ENCODE measurements at regions not wholly inside any gene's neighbourhood (a gene's known extent, or its start where the extent isn't known, plus 50 kb on each side); places are given as distances from the start of the nearest gene placed in this dataset.

DNA sequence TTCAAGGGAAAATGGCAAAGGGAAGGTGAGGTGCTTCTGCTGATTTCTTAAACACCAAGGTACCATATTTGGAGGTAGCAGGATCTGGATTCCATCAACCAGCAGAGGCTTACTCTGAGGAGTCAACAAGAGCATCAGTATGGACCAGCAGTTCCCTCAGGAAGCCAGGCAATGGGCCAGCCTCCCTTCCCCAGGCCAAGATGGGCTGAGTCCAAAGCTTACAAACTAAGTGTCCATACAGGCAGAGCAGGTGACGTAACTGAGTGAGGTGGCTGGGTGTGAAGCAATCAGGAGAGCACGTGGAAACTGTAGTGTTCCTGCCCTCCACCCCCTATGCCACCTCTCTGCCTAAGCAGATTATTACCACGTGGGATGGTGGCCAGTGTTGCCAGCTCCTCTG lies 134.2 kb upstream of the HNRNPA3 start:
- 43 to 54% (median 46%) methylated on average over 3 of the region's 3 CpGs for WGBS, 5 donors
- Histone ChIP-seq H3K4me1 (no peaks in the 10 kb centered on the region), H3K36me3 (no peaks in the 10 kb centered on the region), H3K27me3 (peaks cover 0 to 4% (median 0%) of the 10 kb centered on the region in 3 donors), H3K9me3 (no peaks in the 10 kb centered on the region), H3K27ac (peak overlapping the region in 1 of 5 donors; percentile 61), H3K4me3 (no peak overlapping the region)
- intact Hi-C loops (cut with DNase I; ENCODE audit: low total_unique reads), result no loop called here
- DNase-seq, result peak; percentile 37 to 39
- TF ChIP-seq POLR2A (IDR thresholded peaks at IDR 0.05) (no peak), POLR2AphosphoS5 (IDR thresholded peaks at IDR 0.05) (peak in 2 of 3 donors; percentile 20 to 64), EP300 (IDR thresholded peaks at IDR 0.05) (peak; percentile 37)

DNA sequence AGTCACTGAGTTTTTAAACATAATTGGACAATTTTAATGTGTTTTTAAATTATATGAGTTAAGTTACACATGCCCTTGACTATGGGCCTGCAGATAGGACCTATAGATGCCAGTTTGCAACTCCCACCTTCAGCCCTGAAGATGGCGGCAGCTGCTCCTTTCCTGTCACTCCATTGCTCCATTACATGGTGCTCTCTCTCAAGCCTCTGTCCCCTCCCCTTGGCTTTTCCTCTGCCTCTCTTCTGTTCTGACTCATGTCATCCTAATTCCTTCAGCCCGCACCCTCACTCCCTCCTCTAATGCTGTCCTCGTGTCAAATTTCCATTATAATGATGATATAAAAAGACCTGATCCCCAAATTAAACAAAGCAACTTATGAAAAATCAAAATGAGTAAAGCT lies 133.7 kb upstream of the HNRNPA3 start:
- Histone ChIP-seq H3K36me3 (no peaks in the 10 kb centered on the region), H3K27ac (peak overlapping the region in 1 of 5 donors; percentile 52), H3K27me3 (peaks cover 0 to 4% (median 0%) of the 10 kb centered on the region in 3 donors), H3K9me3 (no peaks in the 10 kb centered on the region), H3K4me1 (no peaks in the 10 kb centered on the region), H3K4me3 (no peak overlapping the region)
- TF ChIP-seq POLR2AphosphoS5 (IDR thresholded peaks at IDR 0.05) (no peak), POLR2A (IDR thresholded peaks at IDR 0.05) (no peak), EP300 (IDR thresholded peaks at IDR 0.05) (no peak)
- TF ChIP-seq, protein P1, sequence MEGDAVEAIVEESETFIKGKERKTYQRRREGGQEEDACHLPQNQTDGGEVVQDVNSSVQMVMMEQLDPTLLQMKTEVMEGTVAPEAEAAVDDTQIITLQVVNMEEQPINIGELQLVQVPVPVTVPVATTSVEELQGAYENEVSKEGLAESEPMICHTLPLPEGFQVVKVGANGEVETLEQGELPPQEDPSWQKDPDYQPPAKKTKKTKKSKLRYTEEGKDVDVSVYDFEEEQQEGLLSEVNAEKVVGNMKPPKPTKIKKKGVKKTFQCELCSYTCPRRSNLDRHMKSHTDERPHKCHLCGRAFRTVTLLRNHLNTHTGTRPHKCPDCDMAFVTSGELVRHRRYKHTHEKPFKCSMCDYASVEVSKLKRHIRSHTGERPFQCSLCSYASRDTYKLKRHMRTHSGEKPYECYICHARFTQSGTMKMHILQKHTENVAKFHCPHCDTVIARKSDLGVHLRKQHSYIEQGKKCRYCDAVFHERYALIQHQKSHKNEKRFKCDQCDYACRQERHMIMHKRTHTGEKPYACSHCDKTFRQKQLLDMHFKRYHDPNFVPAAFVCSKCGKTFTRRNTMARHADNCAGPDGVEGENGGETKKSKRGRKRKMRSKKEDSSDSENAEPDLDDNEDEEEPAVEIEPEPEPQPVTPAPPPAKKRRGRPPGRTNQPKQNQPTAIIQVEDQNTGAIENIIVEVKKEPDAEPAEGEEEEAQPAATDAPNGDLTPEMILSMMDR (IDR thresholded peaks at IDR 0.05), result no peak
- DNase-seq, result no peak
- intact Hi-C loops (cut with DNase I; ENCODE audit: low total_unique reads), result no loop called here
- WGBS, 5 donors, result 57 to 72% (median 65%) methylated on average over 3 of the region's 3 CpGs

DNA sequence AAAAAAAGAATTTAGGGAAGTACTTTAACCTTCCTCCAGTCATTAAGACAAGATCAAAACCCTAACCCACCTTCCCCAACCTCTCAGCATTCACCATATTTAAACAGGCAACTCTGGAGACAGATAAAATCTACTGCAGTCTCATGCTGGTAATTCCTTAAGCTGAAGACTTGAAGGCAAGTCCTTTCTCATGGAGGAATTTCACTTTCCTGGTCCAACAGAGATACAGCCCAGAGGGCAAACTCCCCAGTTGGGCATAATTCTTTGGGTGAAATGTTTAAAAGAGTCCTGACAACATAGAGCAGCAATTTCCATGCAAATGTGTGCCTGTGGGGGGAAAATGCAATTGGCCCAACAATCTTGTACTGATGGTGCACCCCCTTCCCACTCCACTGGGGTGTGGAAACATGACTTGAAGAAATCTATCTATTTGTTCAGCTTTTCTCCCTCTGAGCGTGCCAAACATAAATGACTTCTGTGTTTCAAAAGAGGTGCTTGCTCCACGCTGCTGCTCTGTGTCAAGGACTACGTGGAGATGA lies 131.8 kb upstream of the HNRNPA3 start:
- peaks cover 0 to 4% (median 0%) of the 10 kb centered on the region in 3 donors for H3K27me3 ChIP-seq
- H3K4me3 ChIP-seq, result no peak overlapping the region
- no peak for DNase-seq
- H3K36me3 ChIP-seq, result no peaks in the 10 kb centered on the region
- TF ChIP-seq, protein P1 (IDR thresholded peaks at IDR 0.05), result no peak
- TF ChIP-seq POLR2A (IDR thresholded peaks at IDR 0.05), result no peak
- no peak for TF ChIP-seq POLR2AphosphoS5 (IDR thresholded peaks at IDR 0.05)
- TF ChIP-seq EP300 (IDR thresholded peaks at IDR 0.05), result no peak
- WGBS, 5 donors, result 79 to 87% (median 85%) methylated on average over 3 of the region's 3 CpGs
- intact Hi-C loops (cut with DNase I; ENCODE audit: low total_unique reads), result no loop called here
- H3K27ac ChIP-seq, result no peak overlapping the region
- H3K4me1 ChIP-seq, result no peaks in the 10 kb centered on the region
- no peaks in the 10 kb centered on the region for H3K9me3 ChIP-seq

DNA sequence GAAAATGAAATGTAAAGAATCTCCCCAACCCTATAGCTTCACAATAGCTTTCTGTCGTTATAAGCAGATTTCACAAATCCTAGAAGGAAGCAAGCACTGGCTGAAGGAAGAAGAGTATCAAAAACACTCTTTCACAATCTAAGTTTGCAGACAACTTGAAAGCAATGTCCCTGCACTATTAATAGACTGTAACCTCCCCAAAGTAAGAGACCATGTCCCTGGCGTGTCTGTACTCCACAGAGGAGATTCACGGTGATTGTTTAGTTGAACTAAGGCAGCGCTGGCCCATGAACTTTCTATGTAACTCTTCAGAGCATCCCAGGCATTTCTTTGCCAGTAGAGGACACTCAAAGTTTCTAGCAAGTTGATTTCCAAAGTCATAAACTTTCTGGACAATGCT lies 128.0 kb upstream of the HNRNPA3 start:
- DNase-seq, result no peak
- Histone ChIP-seq H3K4me1 (no peaks in the 10 kb centered on the region), H3K27me3 (peaks cover 0 to 4% (median 0%) of the 10 kb centered on the region in 3 donors), H3K36me3 (no peaks in the 10 kb centered on the region), H3K4me3 (no peak overlapping the region), H3K27ac (no peak overlapping the region), H3K9me3 (no peaks in the 10 kb centered on the region)
- TF ChIP-seq POLR2A (IDR thresholded peaks at IDR 0.05), result no peak
- no peak for TF ChIP-seq EP300 (IDR thresholded peaks at IDR 0.05)
- TF ChIP-seq POLR2AphosphoS5 (IDR thresholded peaks at IDR 0.05), result no peak
- TF ChIP-seq, protein P1 (IDR thresholded peaks at IDR 0.05), result no peak
- WGBS, 5 donors, result 53 to 71% (median 67%) methylated on average over 4 of the region's 4 CpGs
- intact Hi-C loops (cut with DNase I; ENCODE audit: low total_unique reads), result no loop called here

DNA sequence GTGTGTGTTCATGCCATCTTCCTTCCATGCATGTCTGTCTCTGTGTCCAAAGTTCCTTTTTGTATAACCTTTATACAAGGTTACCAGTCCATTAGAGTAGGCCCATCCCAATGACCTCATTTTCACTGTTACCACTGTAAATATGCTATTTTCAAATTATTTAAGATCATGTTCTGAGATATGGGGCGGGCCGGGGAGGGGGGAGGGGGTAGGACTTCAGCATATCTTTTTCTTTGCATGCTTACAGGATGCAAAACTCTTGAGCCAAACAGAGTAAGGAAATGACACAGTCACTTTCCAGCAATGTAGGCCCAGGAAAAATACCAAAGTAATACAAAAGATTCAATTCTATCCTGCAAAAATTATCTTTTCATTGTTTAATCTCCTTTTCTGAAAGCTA lies 124.1 kb upstream of the HNRNPA3 start:
- intact Hi-C loops (cut with DNase I; ENCODE audit: low total_unique reads), result no loop called here
- Histone ChIP-seq H3K36me3 (no peaks in the 10 kb centered on the region), H3K27ac (no peak overlapping the region), H3K9me3 (no peaks in the 10 kb centered on the region), H3K27me3 (no peaks in the 10 kb centered on the region), H3K4me1 (no peaks in the 10 kb centered on the region), H3K4me3 (no peak overlapping the region)
- TF ChIP-seq POLR2A (IDR thresholded peaks at IDR 0.05), result no peak
- DNase-seq, result no peak
- 24 to 61% (median 53%) methylated on average over 2 of the region's 2 CpGs for WGBS, 5 donors

Measured in stomach (tissue), 8 donors.